GM18517 (cell line): ENCODE measurements at regions not wholly inside any gene's neighbourhood (a gene's known extent, or its start where the extent isn't known, plus 50 kb on each side); places are given as distances from the start of the nearest gene placed in this dataset.
"Not testable (repeated sequence)": the region's sequence is repeated elsewhere in the genome, so short reads cannot be mapped to it uniquely, and the experiment has no call there.

ENCODE experiments used
- ATAC-seq: cut with Tn5 transposase; IDR thresholded peaks from one replicate; pipeline ENCODE4 v1.9.1; 2021; ENCODE audit warnings: mild to moderate bottlenecking, moderate library complexity; ENCODE audit not compliant: unreplicated experiment

GRCh38 chr6:19562468-19562867 lies 274.7 kb upstream of the ID4 start:
- ATAC-seq, result no peak

GRCh38 chr6:19569563-19569962 lies 267.6 kb upstream of the ID4 start:
- no peak for ATAC-seq

- ATAC-seq, result no peak
Observed at GRCh38 chr6:19571176-19571575, 266.0 kb upstream of the ID4 start.

- ATAC-seq, result no peak
Observed at GRCh38 chr6:19578481-19578880, 258.7 kb upstream of the ID4 start.

GRCh38 chr6:19584207-19584606 lies 253.0 kb upstream of the ID4 start:
- not testable (repeated sequence) for ATAC-seq

GRCh38 chr6:19587238-19587942 lies 249.8 kb upstream of the ID4 start:
- ATAC-seq, result no peak

- no peak for ATAC-seq
Observed at GRCh38 chr6:19590501-19591131, 246.6 kb upstream of the ID4 start.

- no peak for ATAC-seq
Observed at GRCh38 chr6:19597809-19598320, 239.3 kb upstream of the ID4 start.

- no peak for ATAC-seq
Observed at GRCh38 chr6:19599796-19600464, 237.2 kb upstream of the ID4 start.

- ATAC-seq, result no peak
Observed at GRCh38 chr6:19602434-19603013, 234.6 kb upstream of the ID4 start.

GRCh38 chr6:19603721-19604120 lies 233.4 kb upstream of the ID4 start:
- no peak for ATAC-seq

- ATAC-seq, result no peak
Observed at GRCh38 chr6:19605624-19606023, 231.5 kb upstream of the ID4 start.

GRCh38 chr6:19608546-19608945 lies 228.6 kb upstream of the ID4 start:
- no peak for ATAC-seq

GRCh38 chr6:19609972-19610641 lies 227.1 kb upstream of the ID4 start:
- no peak for ATAC-seq

GRCh38 chr6:19612672-19613466 lies 224.3 kb upstream of the ID4 start:
- not testable (repeated sequence) for ATAC-seq

GRCh38 chr6:19613678-19614077 lies 223.5 kb upstream of the ID4 start:
- ATAC-seq, result no peak

GRCh38 chr6:19616022-19616421 lies 221.1 kb upstream of the ID4 start:
- no peak for ATAC-seq

GRCh38 chr6:19632230-19632629 lies 204.9 kb upstream of the ID4 start:
- ATAC-seq, result no peak

- no peak for ATAC-seq
Observed at GRCh38 chr6:19632786-19633185, 204.4 kb upstream of the ID4 start.

GRCh38 chr6:19635728-19636127 lies 201.4 kb upstream of the ID4 start:
- no peak for ATAC-seq
